ENCODE measurements at regions not wholly inside any gene's neighbourhood (a gene's known extent, or its start where the extent isn't known, plus 50 kb on each side); places are given as distances from the start of the nearest gene placed in this dataset.

- Histone ChIP-seq H3K9me3 (replicated peaks; ENCODE audit: control insufficient read depth, insufficient read depth, low read length) (no peaks in the 10 kb centered on the region), H3K27ac (ENCODE audit: control insufficient read depth, insufficient read depth) (no peak overlapping the region), H3K79me2 (ENCODE audit: control insufficient read depth, insufficient read depth, low read length) (no peaks in the 10 kb centered on the region), H3K4me1 (ENCODE audit: control insufficient read depth, insufficient read depth, low read length) (no peaks in the 10 kb centered on the region), H3K4me2 (ENCODE audit: control insufficient read depth, insufficient read depth) (no peak overlapping the region), H2AFZ (ENCODE audit: control insufficient read depth, low read depth, low read length) (no peak overlapping the region), H3K9ac (ENCODE audit: control insufficient read depth, insufficient read depth, low read length) (no peak overlapping the region), H4K20me1 (ENCODE audit: control insufficient read depth, insufficient read depth) (no peaks in the 10 kb centered on the region), H3K4me3 (no peak overlapping the region), H3K27me3 (replicated peaks in 1 of 2; ENCODE audit: control insufficient read depth in 2 of 2, insufficient read depth in 2 of 2, low read length in 1 of 2) (no peaks in the 10 kb centered on the region), H3K36me3 (ENCODE audit: control insufficient read depth in 2 of 2, insufficient read depth in 2 of 2, low read length in 1 of 2) (no peaks in the 10 kb centered on the region)
- ChIA-PET CTCF (no interaction called here), POLR2A (no interaction called here), SMC1A (ENCODE audit: uncharacterized antibody, unreplicated experiment) (no interaction called here), RAD21 (ENCODE audit: unreplicated experiment) (no interaction called here)
- FAIRE-seq (no peak), ATAC-seq (no peak), DNase-seq (ENCODE audit: low read depth, low spot score) (no peak)
- WGBS (ENCODE audit: insufficient coverage, insufficient replicate concordance, low lambda C conversion rate, missing lambda C conversion rate), result 52% methylated on average over 10 of the region's 10 CpGs
- in situ Hi-C loops (cut with MboI) (no loop called here), intact Hi-C loops (cut with micrococcal nuclease; ENCODE audit: unreplicated experiment) (no loop called here)
- no peak for TF ChIP-seq WRNIP1 (IDR thresholded peaks at IDR 0.05; ENCODE audit: borderline replicate concordance, low read depth, low read length)
- no peak for TF ChIP-seq MEF2B (IDR thresholded peaks at IDR 0.05; ENCODE audit: partially characterized antibody, poor library complexity, severe bottlenecking)
- no peak for TF ChIP-seq ZBTB4 (CRISPR knock-in tag; IDR thresholded peaks at IDR 0.05)
- no peak for TF ChIP-seq SREBF1 (IDR thresholded peaks at IDR 0.05; ENCODE audit: low read length)
- TF ChIP-seq BMI1 (IDR thresholded peaks at IDR 0.05; ENCODE audit: borderline replicate concordance), result no peak
- no peak for TF ChIP-seq HDAC2 (IDR thresholded peaks at IDR 0.05)
- no peak for TF ChIP-seq TBL1XR1 (IDR thresholded peaks at IDR 0.05; ENCODE audit: low read depth, low read length)
- no peak for TF ChIP-seq YY1 (IDR thresholded peaks at IDR 0.05; ENCODE audit: low read depth, low read length)
- TF ChIP-seq SPI1 (IDR thresholded peaks at IDR 0.05; ENCODE audit: borderline replicate concordance, insufficient read depth, low read depth, low read length), result no peak
- no peak for TF ChIP-seq GABPA (IDR thresholded peaks at IDR 0.05; ENCODE audit: low read depth)
- TF ChIP-seq IKZF2 (IDR thresholded peaks at IDR 0.05), result no peak
- TF ChIP-seq HSF1 (IDR thresholded peaks at IDR 0.05; ENCODE audit: low read depth, low read length), result no peak
- no peak for TF ChIP-seq MAX (IDR thresholded peaks at IDR 0.05; ENCODE audit: low read depth, low read length)
- no peak for TF ChIP-seq SKIL (IDR thresholded peaks at IDR 0.05; ENCODE audit: low read depth, poor library complexity, severe bottlenecking)
- TF ChIP-seq PML (IDR thresholded peaks at IDR 0.05; ENCODE audit: low read length), result no peak
- no peak for TF ChIP-seq ZNF207 (IDR thresholded peaks at IDR 0.05; ENCODE audit: borderline replicate concordance)
- TF ChIP-seq NFYA (IDR thresholded peaks at IDR 0.05; ENCODE audit: borderline replicate concordance, low read depth, low read length), result no peak
- BruUV-seq (replicated peaks), result no TSS peak
Measured at GRCh38 chr16:73775841-73776388, 520.7 kb upstream of the PSMD7 start.
